ENCODE measurements at regions not wholly inside any gene's neighbourhood (a gene's known extent, or its start where the extent isn't known, plus 50 kb on each side); places are given as distances from the start of the nearest gene placed in this dataset.

- peak in 1 of 5 experiments; percentile 5 for DNase-seq
These were observed 246.1 kb upstream of the FN1 start for GRCh38 chr2:215681799-215682596.

DNA sequence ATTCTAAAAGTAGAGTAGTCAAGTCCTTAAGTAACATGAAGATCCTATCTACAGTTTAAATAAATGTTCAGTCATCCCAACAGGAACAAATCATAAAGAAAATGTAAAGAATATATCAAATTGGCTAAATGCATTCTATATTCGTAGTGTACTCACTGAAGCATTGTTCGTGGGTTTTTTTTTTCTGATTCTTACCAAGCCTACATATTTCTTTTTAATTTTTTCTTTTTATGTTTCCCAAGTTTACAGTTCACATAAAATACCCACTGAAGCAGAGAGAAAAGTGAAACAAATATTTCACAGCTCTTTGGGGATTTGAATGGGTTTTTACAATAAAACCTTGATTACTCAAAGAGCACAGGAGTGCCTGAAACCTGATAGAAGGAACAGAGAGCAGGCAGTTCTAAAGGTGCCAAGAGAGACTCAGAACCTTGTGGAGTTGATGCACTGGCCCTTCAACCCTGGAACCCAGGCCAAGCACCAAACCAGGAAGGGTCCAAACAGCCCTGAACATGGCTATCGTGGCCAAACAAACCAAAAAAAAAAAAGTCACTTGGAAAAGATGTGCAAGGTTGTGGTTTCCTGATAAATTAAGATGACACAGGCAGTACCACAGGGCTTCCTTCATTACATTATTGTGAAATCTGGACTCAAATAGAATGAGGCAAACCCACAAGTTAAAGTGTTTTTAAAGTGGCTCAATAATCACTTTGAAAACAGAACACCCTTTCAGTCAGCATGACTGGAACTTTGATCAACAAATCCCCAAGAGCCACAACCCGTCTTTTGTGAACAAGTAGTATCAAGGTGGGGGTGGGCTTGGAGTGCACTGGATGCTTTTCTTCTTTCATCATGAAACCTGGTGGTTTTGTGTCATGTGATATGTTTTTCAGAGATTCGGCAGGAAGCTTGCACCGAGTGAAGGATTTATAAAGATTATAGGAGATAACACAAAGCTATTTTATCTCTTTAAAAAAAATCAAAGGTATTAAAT is 245.0 kb upstream of the FN1 start:
- peak in 3 of 5 experiments; percentile 21 to 84 (median 25) for DNase-seq

- DNase-seq: no peak
These were observed 242.2 kb upstream of the FN1 start for GRCh38 chr2:215678094-215678493.

- no peak for DNase-seq
These were observed 241.6 kb upstream of the FN1 start for GRCh38 chr2:215677481-215677880.

- DNase-seq: no peak
These were observed 236.5 kb upstream of the FN1 start for GRCh38 chr2:215672406-215672805.

GRCh38 chr2:215671691-215672090 is 235.8 kb upstream of the FN1 start:
- DNase-seq: no peak

- DNase-seq: no peak
These were observed 235.4 kb upstream of the FN1 start for GRCh38 chr2:215671244-215671643.

DNA sequence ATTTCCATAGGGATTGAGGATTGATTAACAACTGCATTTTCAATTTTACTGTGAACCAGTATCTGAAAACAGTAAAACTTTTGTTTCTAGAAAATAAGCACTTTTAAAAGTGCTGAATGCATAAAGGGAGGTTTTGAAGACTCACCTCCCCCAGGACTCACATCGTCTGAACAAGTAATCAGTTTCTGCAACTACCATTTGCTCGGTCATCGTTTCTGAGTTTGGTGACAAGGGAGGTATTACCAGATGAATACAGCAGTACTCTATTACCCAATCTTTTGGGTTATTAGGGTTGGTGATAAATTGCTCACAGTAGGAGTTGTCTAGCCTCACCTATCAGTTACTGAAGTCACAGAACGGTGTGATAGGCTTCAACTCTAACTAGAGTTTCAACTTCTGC is 234.5 kb upstream of the FN1 start:
- DNase-seq: no peak

GRCh38 chr2:215668378-215668775 is 232.5 kb upstream of the FN1 start:
- DNase-seq: no peak

DNA sequence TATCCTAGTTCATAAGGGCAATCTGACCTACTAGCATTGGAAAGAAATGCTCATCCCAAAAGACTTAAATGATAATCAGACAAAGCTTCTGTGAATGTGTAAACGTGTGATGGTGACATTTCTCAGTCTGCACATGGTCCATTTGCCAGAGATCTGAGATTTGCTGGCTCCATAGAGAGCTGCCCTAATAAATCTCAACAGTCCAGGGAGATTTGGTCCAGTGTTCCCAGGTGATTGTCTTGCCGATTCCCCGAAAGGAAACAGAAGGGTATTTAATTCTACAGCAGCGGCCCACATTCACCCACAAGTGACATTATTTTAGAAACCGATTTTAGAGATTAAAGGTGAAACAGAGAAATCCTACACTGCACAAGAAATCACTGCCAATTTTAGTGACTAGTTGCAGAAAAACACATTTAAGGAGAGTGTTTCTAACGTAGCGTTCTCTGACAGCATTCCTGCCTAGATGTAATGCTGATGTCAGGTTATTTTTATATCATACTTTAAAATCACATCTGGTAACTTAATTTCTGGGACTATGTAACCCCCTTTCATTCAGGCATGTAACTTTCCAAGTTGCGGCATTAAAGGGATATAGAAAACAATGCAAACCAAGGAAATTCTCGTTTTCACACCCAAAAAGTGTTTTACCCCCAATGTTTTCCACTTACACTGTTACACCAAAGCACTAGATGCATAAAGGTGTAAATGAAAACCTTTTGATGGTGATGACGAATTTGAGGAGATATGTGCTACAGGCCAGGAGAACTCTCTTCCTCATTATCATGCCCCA is 231.9 kb upstream of the FN1 start:
- DNase-seq: no peak

GRCh38 chr2:215664847-215665525 is 229.1 kb upstream of the FN1 start:
- peak in 1 of 5 experiments; percentile 39 for DNase-seq

GRCh38 chr2:215662715-215663114 is 226.8 kb upstream of the FN1 start:
- DNase-seq: no peak

DNA sequence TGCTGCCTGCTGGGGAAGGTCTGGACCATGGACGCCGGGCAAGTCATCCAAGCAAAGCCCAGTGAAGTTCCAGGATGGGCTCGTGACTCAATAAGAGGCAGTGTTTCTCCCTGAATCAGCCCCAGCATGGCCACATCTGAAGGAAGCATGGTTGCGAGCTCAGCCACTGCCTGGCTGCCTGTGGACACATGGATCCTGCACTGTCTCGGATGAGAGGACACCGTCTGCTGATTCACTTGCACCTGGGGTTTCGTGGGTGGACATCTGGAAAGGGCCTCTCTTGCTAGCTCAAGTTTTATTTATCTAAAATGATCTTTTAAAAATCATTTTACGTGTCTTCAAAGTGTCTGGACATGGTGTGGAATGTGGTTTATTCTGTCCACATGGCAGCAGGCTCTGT is 224.8 kb upstream of the FN1 start:
- DNase-seq: no peak

GRCh38 chr2:215659650-215660049 is 223.8 kb upstream of the FN1 start:
- DNase-seq: no peak

- no peak for DNase-seq
These were observed 222.9 kb upstream of the FN1 start for GRCh38 chr2:215658635-215659305.

DNA sequence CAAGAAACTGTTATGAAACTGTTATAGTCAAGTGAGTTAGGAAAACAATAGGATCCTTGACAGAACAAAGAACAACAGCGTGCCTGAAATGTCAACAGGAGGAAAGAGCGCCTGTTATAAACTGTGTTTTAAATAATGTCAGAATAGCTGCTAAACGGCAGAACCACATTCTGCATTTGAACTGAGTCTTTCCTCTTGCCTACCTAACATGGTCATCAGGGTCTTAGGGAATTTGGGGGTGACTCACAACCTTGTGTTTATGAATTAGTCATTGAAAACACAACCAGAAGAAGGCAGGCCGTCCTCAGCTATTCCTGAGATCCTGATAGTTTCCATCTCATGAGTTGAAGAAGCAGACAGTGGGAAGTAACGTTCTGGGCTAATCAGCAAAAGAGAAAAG is 222.0 kb upstream of the FN1 start:
- DNase-seq: no peak

DNA sequence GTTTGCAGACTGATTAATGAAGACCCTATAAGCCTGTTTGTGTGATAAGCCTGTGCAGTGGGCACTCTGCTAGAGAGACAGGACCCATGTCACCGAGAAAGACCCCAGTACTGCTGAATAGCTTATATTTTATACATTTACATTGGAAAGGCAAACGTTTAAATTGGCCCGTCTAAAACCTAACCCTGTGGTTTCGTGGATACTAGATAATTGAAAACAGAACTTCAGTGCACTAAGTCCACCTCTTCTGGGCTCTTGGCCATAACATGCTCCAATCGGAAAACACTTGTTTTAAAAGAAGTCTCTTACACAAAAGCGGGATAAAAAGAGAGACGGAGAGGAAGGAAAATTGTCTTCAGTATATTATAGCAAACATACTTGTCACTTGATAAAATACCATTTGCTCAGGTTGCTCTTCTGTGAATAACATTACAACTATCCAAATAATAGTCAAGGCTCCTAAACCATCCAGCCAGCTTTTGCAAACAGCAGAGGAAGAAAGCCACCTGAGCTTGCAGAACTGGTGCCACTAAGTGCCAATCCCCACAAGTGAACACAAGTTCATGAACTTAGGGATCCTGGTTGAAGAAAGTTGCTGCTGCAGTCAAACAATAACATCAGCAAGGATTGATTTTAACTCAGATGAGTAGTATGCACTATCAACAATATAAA is 218.4 kb upstream of the FN1 start:
- DNase-seq: no peak

DNA sequence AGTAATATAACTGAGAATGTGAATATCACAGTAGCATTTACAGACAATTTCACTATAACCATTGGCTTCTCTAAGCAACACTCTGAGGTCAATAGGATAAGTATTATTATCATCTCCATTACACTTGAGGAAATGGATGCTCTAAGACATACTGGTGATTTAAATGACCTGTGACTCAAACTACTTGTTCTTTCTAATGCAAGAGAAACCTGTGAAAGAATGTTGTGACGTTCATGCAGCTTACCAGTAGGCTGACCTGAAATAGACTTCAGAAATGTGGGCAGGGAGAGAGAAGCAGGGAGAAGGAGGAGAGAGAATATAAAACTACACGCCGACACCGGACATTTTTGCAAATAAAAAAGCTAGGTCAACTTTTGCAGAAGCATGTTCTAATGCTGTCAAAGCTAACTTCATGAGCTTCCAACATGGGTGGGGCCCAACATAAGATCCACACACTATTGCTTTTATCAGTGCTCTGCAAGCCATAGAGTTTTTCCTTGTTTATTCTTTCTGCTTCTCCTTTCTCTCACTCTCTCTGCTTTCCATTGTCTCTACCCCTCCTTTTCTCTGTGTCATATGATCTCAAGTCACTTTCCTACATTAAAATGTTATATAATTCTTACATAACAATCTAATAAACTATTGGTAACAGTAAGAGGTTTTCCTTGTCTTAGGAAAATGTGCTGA is 217.6 kb upstream of the FN1 start:
- no peak for DNase-seq

DNA sequence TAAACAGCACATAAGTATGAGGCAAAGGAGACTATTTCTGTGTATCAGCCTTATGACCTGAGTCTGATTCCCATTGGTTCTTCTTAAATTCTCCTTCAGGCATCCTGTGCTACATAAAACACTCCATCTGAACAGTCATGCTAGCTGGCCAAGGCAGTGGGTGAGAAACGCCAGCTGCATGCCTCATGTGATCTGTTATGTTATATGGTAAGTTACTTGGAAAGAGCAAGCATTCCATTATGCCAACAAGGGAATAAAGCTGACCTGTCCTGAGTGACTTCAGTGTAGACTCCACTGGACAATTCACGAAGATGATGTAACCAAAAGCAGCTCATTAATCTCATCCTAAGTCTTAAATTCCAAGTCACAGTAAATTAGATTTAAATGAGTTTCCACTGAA is 216.5 kb upstream of the FN1 start:
- DNase-seq: no peak

GRCh38 chr2:215651412-215651811 is 215.5 kb upstream of the FN1 start:
- DNase-seq: no peak

Data from T-helper 2 cell (primary cell).